HepG2 (cell line): ENCODE measurements at regions not wholly inside any gene's neighbourhood (a gene's known extent, or its start where the extent isn't known, plus 50 kb on each side); places are given as distances from the start of the nearest gene placed in this dataset.

Experiments used
- ATAC-seq: fragments of 200-7000 bp; cut with Tn5 transposase; 3 replicates; pipeline ENCODE4 v1.9.1; 2020; ENCODE audit warnings: mild to moderate bottlenecking, moderate library complexity
- BruUV-seq: library from RNA; stranded (reverse); fragments of 400-500 nt; replicated peaks from 2 replicates; lab custom pipeline; 2021; lab: Mats Ljungman, UMichigan
- CTCF ChIA-PET: fragments of 300-600 bp; formaldehyde crosslinking; extraction: SDS; loops from one replicate; lab custom pipeline; 2021; ENCODE audit warnings: low total read pairs, inconsistent platforms, low intra/inter-chr PET ratio; lab: Yijun Ruan, JAX
- POLR2A ChIA-PET: fragments of 350-600 bp; sonication (Branson Sonifier 250); formaldehyde crosslinking; loops from one replicate; lab custom pipeline; 2020; ENCODE audit warnings: antibody characterized with exemption, inconsistent platforms; lab: Yijun Ruan, JAX
- DNase-seq: peaks from one replicate; pipeline ENCODE4 v3.0.0-alpha.2; 2015; ENCODE audit warnings: low spot score
- FAIRE-seq: peaks from 3 replicates; lab custom pipeline; 2011; peaks lifted over from hg19 to GRCh38; lab: Jason Lieb, UNC
- H2AFZ ChIP-seq: one replicate; pipeline ENCODE4 v1.6.1; 2011; ENCODE audit warnings: low read length, inconsistent platforms
- H3K27ac ChIP-seq: fragments of 300-600 bp; 3 replicates; pipeline ENCODE4 v1.8.0; 2011; ENCODE audit warnings: mixed run types, mild to moderate bottlenecking, mixed read lengths, low read length, inconsistent platforms; ENCODE audit not compliant: insufficient read depth; ENCODE audit errors: extremely low read length
- H3K27me3 ChIP-seq, 2 experiments: fragments of 200-600 bp in 1 of 2; 2 replicates in 1 of 2; 3 replicates in 1 of 2; pipeline versions ENCODE4 v1.6.0 to v1.8.0; 2011; ENCODE audit warnings: low read length in 2 of 2, mild to moderate bottlenecking in 2 of 2, moderate library complexity in 2 of 2, inconsistent platforms in 1 of 2; ENCODE audit not compliant: insufficient read depth in 2 of 2, control insufficient read depth in 1 of 2
- H3K36me3 ChIP-seq, 2 experiments: fragments of 200-600 bp in 1 of 2; replicated peaks in 1 of 2; 2 replicates in 1 of 2; 3 replicates in 1 of 2; pipeline versions ENCODE4 v1.5.1 to v1.8.0; 2011; ENCODE audit warnings: low read length in 2 of 2, inconsistent platforms in 1 of 2; ENCODE audit not compliant: insufficient read depth in 2 of 2, control insufficient read depth in 1 of 2
- H3K4me1 ChIP-seq: 2 replicates; pipeline ENCODE4 v1.5.1; 2012; ENCODE audit warnings: low read length, inconsistent platforms; ENCODE audit not compliant: insufficient read depth
- H3K4me2 ChIP-seq: 2 replicates; pipeline ENCODE4 v1.6.0; 2011; ENCODE audit warnings: low read depth, low read length, inconsistent platforms
- H3K4me3 ChIP-seq, 3 experiments: fragments of 200-600 bp in 1 of 3; sonication (generic), shearing (Covaris generic) in 1 of 3; replicated peaks in 1 of 3; 2 replicates each; pipeline ENCODE4 v1.5.1; 2011 to 2016; ENCODE audit warnings: low read length in 3 of 3, inconsistent platforms in 2 of 3, low read depth in 2 of 3, mild to moderate bottlenecking in 2 of 3, control low read depth in 1 of 3, mixed read lengths in 1 of 3; ENCODE audit not compliant: insufficient read depth in 1 of 3
- H3K79me2 ChIP-seq: one replicate; pipeline ENCODE4 v1.6.1; 2011; ENCODE audit warnings: low read length, inconsistent platforms; ENCODE audit not compliant: insufficient read depth
- H3K9ac ChIP-seq: 2 replicates; pipeline ENCODE4 v1.6.0; 2011; ENCODE audit warnings: mild to moderate bottlenecking, low read depth, low read length, inconsistent platforms; ENCODE audit not compliant: insufficient read depth
- H3K9me3 ChIP-seq: 2 replicates; pipeline ENCODE4 v1.5.1; 2012; ENCODE audit warnings: mild to moderate bottlenecking, low read length
- H4K20me1 ChIP-seq: 2 replicates; pipeline ENCODE4 v1.6.0; 2011; ENCODE audit warnings: inconsistent platforms, mild to moderate bottlenecking, low read length, moderate library complexity; ENCODE audit not compliant: insufficient read depth
- BORCS8-MEF2B ChIP-seq: sonication (generic); formaldehyde crosslinking; IDR thresholded peaks from 2 replicates; pipeline ENCODE4 v1.8.0; 2022; ENCODE audit warnings: mild to moderate bottlenecking, missing genetic modification reagents
- JDP2 ChIP-seq: sonication (generic); formaldehyde crosslinking; IDR thresholded peaks from 2 replicates; pipeline ENCODE4 v1.8.1; 2022; ENCODE audit warnings: missing genetic modification reagents, borderline replicate concordance
- MATR3 ChIP-seq: sonication (generic); formaldehyde crosslinking; IDR thresholded peaks from 2 replicates; pipeline ENCODE4 v1.4.0; 2020; ENCODE audit warnings: missing genetic modification reagents
- MED1 ChIP-seq: sonication (generic); formaldehyde crosslinking; IDR thresholded peaks from 2 replicates; pipeline ENCODE4 v1.4.0; 2020; ENCODE audit warnings: missing genetic modification reagents
- MTA1 ChIP-seq: sonication (generic); formaldehyde crosslinking; IDR thresholded peaks from 2 replicates; pipeline ENCODE4 v1.4.0; 2020; ENCODE audit warnings: missing genetic modification reagents, mild to moderate bottlenecking, borderline replicate concordance
- RFXANK ChIP-seq: IDR thresholded peaks from 2 replicates; pipeline ENCODE4 v1.6.1; 2016
- SP5 ChIP-seq: IDR thresholded peaks from 2 replicates; pipeline ENCODE4 v1.6.1; 2016; ENCODE audit warnings: low read depth, borderline replicate concordance
- TOPORS ChIP-seq: sonication (generic); formaldehyde crosslinking; IDR thresholded peaks from 2 replicates; pipeline ENCODE4 v1.8.0; 2023; ENCODE audit warnings: mild to moderate bottlenecking, missing genetic modification reagents
- ZBTB8A ChIP-seq: sonication (generic); formaldehyde crosslinking; IDR thresholded peaks from 2 replicates; pipeline ENCODE4 v1.4.0; 2020; ENCODE audit warnings: mild to moderate bottlenecking, low read depth, missing genetic modification reagents, borderline replicate concordance
- ZNF136 ChIP-seq: sonication (generic); formaldehyde crosslinking; IDR thresholded peaks from 2 replicates; pipeline ENCODE4 v1.8.1; 2022; ENCODE audit warnings: low read depth, mild to moderate bottlenecking, moderate library complexity, missing genetic modification reagents
- ZNF256 ChIP-seq: sonication (generic); formaldehyde crosslinking; conservative IDR thresholded peaks from 2 replicates; pipeline ENCODE4 v1.4.0; 2020; ENCODE audit warnings: missing genetic modification reagents
- WGBS: methylation state at CpG from one replicate; pipeline ENCODE4 v1.1.6; 2017; ENCODE audit warnings: low lambda C conversion rate; 5-methylcytosine and 5-hydroxymethylcytosine counted together
- in situ Hi-C: cut with HindIII; loops from 2 replicates; pipeline ENCODE4 v1.10.0; 2017; ENCODE audit warnings: low pct_unique_long_range_greater_than_20kb; ENCODE audit not compliant: extremely low pct_ligation_motif_present
- intact Hi-C: fragments of 100-400 bp; cut with micrococcal nuclease; formaldehyde crosslinking; loops from one replicate; pipeline ENCODE4 v1.10.0; 2022; ENCODE audit not compliant: unreplicated experiment

DNA sequence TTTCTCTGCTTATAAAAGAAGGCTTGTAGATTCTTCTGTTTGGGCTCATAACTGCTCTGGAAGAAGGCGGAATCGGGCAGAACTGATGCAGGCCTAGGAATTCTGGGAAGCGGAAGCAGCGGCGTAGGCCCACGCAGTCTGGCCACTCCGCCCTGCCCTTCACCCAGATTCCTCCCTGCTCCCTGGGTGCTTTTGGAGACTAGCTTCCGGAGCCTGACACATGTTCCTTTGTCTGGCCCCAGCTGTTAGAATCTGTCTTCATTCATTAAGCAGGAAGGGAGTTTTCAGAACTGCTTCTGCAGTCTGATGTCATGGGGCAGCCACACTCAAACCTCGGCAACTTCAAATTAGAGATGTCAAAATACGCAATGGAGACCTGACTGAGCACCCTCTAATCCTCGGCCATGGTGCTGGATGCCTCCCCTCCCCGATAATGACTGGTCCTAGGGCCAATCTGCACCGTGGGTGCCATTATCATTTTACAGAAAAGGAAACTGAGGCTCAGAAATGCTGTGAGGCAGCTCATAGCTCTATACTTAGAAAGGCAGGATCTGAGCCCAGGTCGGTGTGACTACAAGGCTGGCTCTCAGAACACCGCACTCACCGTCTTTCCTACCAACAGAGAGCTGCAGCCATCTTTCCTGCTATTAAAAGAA lies 275.7 kb downstream of the MYCN start:
- WGBS, result 60% methylated on average over 15 of the region's 16 CpGs
- no TSS peak for BruUV-seq
- H3K9me3 ChIP-seq, result no peaks in the 10 kb centered on the region
- H3K4me3 ChIP-seq, result no peak overlapping the region
- H3K27ac ChIP-seq, result no peak overlapping the region
- TF ChIP-seq MATR3 (CRISPR knock-in tag), result no peak
- TF ChIP-seq ZBTB8A (CRISPR knock-in tag), result no peak
- no peak for TF ChIP-seq MTA1 (CRISPR knock-in tag)
- TF ChIP-seq MED1 (CRISPR knock-in tag), result no peak
- TF ChIP-seq ZNF256 (CRISPR knock-in tag), result no peak
- TF ChIP-seq JDP2, result no peak
- no peak for TF ChIP-seq TOPORS
- no peak for TF ChIP-seq ZNF136 (CRISPR knock-in tag)
- no peak for TF ChIP-seq BORCS8-MEF2B (CRISPR knock-in tag)
- TF ChIP-seq SP5 (CRISPR knock-in tag), result no peak
- TF ChIP-seq RFXANK (CRISPR knock-in tag), result no peak
- TF ChIP-seq, all 625 proteins: peak for 0
- Histone ChIP-seq H3K9ac (no peak overlapping the region), H3K36me3 (no peaks in the 10 kb centered on the region), H3K27me3 (peaks cover 0 to 13% of the 10 kb centered on the region in 2 experiments; a peak in 3 of 5 replicates), H3K79me2 (no peaks in the 10 kb centered on the region), H3K4me2 (no peak overlapping the region), H3K4me1 (no peaks in the 10 kb centered on the region), H2AFZ (no peak overlapping the region), H4K20me1 (no peaks in the 10 kb centered on the region)
- ChIA-PET POLR2A (no interaction called here), CTCF (no interaction called here)
- ATAC-seq, result no peak
- FAIRE-seq, result no peak
- intact Hi-C loops, result loop anchor here (10.0 kb wide), 2 partner anchors 141 to 181 kb away; no protein-coding TSS in a partner anchor
- in situ Hi-C loops, result loop anchor here (5.0 kb wide), 1 partner anchor 274 kb away; the partner anchor contains the start of gene MYCN
- no peak for DNase-seq
